COLO668 (cell line): ENCODE measurements at regions not wholly inside any gene's neighbourhood (a gene's known extent, or its start where the extent isn't known, plus 50 kb on each side); places are given as distances from the start of the nearest gene placed in this dataset.

Experiments
- DNase-seq: peaks from one replicate; lab custom pipeline; 2025; ENCODE audit not compliant: unreplicated experiment; lab: John Stamatoyannopoulos, UW

DNA sequence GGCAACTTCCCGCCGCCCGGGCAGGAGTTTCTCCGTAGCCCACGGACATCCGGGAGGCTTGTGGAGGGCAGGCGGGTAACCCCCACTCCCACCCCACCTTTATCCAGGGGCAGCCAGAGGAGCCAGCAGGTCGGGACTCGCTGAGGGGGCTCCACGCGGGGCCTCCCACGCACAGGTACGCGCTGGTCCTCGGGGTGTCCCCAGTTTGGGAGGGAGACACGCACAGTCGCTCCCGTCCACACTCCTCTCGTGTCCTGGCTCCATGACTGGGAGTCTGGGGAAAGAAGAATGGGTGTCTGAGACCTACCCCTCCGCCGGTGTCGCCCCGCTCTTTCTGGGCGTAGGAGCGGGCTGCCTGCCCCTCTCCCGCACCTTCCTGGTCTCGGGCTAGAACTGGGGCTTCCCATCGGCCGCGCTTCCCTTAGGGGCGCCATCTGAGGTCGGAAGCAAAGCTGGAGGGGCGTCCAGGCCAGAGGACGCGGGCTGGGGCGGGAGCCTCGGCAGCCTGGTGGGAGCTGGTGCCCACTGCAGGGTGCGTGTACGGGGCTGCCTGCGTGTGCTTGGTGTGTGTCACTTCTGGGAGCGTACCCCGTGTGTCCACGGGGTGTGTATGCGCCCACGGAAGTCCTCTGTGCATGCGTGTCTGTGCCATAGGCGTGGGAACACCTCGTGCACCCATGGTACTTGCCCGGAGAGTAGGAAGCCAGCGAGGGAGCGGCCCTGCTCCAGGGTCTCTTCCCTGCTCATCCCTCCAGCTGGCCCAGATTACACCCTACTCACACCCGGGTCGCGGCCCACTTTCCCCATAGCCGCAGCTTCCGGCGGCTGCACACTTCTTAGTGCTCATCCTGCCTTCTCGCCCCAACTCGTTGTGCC, 73.0 kb upstream of the LEP start:
- DNase-seq, result no peak

DNA sequence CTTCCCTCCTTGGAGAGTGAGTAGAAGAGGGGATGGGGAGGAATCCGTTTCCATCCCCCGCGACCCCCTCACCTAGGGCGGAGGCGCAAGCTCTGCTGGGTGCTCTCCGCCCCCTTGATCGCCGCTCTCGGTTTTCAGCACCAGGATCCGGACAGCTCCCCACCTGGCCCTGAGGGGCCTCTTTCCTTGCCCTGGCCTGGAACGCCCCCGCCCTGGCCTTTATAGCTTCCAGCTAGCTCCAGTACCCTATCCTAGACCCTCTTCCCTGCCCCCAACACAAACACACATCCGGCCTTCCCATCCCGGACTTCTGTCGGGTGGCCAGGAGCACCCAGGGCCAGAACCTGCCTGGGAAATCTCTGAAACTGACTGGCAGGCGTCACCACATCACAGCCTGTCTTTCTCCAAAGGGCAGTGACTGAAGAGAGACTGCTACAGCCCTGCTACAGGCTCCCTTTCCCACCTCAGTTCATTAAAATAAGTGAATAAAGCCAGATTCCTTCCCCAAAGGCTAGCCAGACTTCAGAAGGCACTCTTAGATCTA, 72.3 kb upstream of the LEP start:
- no peak for DNase-seq

DNA sequence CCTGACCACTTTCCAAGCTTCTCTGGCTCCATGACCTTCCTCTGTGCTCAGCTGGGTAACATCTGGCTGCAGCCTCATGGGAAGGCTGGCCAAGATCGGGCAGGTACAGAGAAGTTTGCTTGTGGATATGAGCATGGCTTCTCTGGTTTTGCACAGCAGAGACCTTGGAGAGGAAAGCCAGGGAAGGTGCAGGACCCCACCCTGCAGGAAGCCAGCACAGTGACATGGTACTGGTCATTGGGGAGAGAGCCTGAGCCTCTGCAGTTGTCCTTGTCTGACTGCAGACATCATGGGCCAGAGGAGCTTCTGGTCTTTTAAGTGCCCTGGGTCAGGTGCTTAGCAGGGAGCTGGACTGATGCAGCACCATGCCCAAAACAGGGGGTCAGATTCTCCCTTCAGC, 70.6 kb upstream of the LEP start:
- no peak for DNase-seq

DNA sequence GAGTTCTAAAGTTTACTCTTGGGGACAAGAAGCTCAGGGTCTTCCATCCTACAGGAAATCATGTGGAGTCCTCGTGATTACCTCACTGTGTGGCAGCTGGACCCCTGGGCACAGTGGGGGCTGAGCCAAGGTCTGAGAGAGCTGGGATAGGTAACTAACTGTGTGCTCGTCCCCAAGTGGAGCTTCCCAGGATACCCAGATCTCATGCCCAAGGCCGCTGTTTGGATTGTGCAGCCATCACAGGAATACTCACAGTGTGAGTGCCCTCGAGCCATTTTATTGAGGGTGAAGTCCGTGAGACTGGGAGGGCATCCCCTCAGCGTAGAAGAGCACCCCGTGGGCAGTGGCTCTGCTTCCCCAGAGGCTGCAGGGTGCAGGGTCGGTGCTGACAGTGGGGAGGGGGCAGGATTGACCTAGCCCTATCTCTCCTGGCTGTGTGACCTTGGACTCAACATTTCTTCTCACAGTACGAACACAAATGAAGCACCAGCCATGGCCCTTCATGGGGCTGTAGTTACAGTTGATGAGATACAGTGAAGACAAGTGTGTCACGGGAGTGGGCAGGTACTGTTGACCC, 69.6 kb upstream of the LEP start:
- DNase-seq, result no peak

DNA sequence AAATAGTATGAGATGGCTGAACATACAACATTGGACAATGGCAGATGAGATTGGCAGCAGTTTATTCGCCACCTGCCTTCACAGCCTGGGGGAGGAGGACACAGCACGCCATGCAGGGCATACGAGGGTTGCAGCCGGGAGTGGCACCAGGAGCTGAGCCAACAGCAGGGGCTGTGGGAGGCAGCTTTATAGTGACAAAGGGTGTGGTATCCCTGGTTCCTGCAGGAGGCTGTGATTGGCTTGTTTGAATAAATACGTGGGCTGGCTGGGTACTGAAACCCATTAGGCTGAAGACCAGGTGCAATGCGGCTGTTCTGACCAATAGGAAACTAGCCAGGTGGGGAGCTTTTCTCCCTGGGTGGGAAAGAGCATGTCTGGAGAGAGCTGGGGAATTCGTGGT, 68.9 kb upstream of the LEP start:
- DNase-seq, result peak; percentile 58

DNA sequence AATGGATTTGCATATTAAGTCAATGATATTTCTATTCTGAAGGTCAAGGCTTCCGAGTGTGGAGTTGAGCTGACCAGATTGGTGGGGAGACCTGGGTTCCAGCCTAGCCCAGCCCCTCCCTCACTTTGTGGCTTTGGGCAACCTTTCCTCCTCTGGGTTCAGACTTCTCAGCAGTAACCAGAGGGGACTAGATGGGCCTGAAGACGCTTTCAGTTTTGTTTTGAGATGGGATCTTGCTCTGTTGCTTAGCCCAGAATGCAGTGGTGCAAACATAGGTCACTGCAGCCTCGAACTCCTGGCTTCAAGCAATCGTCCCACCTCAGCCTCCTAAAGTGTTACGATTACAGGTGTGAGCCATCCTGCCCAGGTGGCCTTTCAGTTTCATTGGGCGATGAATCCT, 68.1 kb upstream of the LEP start:
- no peak for DNase-seq

DNA sequence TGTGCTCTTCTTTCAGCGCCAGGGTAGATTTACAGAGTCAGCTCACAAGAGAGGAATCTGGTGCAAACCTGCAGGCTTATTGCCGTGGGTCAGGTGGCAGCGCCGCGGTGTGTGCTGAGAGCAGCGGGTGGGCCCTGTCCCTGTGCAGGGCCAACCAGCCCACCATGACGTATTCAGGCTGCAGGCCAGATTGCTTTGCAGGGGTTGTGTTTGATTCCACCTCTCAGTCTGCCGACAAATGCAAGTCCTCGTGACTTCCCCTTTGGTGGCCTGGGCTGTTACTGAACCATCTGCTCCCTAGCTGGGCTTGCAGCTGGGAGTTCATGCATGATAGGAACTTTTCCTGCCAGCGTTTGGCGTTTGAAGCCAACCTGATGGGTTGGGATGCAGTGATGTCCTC, 66.7 kb upstream of the LEP start:
- no peak for DNase-seq

DNA sequence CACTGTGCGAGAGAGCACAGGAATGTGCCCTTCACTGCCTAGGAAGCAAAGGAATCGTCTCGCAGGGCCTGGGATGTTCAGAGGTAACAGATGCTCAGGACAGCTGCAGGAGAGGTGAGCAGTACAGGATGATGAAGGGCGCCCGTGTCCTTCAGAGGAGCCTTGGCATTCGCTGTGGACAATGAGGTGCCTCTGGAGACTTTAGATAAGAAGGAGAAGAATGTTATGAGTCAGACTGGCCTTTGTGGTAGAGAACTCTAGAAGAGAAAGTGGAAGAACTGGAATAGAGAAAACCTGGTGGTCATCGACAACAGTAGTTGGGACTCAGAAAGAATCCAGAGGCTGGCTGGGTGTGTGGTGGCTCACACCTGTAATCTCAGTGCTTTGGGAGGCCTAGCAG, 64.4 kb upstream of the LEP start:
- DNase-seq, result no peak

DNA sequence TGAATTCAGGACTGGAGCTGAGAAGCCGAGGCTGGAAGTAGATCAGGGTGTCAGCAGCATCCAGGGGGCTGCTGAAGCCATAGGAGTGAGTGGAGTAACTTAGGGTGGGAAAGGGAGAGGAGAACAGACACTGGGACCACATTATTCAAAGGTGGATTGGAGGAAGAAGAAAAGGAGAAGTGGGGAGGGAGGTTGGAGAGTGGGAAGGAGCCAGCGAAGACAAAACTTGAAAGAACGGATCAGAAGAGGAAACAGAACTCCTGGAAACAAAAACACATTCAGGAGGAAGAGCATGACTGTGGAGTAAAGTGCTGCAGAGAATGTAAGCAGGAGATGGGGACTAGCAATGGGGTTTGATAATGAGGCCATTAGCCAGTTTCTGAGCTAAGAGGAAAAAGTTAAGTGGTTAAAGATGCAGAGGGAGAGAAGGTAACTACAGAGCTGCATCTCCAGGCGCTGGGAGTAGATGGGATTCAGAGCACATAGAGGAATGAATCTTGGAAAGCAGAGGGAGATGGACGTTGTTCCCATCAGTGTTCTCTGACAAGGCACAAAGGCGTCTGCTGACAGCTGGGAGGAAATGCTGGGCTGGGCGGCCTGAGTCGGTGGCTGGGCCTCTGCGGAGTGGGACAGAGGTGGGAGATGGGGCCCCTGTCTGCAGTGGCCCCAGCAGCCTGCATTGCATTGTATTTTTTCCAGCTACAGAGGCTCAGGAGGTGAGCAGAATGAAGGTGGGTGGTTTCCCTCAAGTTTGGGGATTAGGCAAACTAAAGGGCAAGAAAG, 63.1 kb upstream of the LEP start:
- DNase-seq, result no peak

DNA sequence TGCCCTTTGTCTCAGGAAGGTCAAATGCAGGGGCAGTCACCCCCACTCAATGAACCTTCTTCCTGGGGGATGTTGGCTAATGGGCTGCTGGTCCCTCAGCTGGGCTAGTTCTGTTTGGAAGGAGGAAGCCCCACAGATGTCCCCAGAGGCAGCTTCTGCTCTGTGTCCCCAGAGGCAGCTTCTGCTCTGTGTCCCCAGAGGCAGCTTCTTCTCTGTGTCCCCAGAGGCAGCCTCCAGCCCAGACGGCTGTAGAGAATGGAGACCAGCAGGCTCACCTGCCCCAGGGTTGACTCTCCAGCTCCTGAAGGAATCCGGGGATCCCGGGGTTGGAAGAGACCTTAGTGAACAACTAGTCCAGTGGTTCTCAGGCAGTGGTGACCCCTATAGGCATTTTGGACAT, 62.5 kb upstream of the LEP start:
- no peak for DNase-seq

DNA sequence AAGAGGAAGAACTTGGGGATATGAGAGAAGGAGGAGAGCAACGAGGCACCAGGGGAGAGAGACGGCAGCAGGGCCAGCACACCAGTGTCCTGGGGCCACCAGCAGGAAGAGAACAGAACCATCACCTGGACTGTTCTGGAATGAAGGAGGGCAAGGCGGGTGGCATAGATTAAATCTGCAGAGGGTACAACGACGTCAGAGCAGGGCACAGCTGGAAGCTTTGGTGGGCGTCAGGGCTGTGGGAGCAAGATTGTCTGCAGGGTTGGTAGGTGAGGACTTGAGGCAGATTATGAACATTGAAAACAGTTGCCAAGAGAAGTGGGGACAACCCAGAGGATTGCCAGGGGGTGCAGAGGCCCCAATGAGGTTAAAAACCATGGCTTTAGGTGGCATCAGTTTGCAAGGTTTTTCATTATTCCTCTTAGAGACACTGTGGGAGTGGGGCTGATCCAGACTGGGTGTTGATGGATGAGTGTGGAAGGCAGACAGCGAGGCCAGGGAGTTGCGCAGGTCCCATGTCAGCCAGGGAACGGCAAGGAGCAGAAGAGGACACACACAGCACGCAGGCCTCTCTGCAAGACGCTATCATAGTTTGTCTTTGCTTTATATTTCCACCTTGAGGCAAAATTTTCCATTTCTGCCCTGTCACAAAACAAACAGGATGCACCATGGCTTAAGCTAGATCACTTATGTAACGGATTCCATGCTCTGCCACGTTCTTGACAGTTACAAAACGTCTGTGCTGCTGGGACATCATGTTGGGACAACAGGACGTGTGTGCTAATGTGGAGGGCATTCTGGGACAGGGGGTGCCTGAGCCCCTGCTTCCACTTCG, 52.5 kb upstream of the LEP start:
- no peak for DNase-seq

DNA sequence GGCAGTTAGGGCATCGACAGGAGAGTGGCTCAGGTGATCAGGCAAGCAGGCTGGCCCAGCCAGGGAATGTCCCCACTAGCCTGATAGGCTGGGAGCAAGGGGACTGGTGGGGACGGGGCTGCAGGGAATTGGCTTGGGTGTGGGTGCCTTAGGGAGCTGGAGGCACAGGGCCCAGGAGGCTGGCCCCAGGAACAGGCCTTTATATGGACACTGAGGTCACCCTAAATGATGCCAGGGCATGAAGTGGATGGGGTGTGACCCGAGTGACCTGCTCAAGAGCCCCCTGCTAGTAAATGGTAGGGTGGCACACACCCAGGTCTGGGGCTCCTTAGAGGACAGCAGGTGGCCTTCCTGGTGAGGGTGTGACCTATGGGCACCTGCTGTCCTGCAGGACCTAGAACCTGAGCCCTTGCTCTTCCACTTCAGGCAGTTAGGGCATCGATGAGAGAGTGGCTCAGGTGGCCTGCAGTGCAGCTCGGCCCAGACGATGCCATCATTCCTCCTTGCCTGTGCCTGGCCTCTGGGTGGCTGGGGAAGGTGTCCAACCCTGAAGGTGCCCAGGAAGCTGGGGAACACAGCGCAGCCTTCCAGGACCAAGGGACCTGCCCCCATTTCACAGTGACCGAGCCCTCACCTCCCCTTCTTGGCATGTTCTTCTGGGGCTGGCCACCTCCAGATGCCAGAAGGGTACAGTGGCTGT, 51.7 kb upstream of the LEP start:
- no peak for DNase-seq

DNA sequence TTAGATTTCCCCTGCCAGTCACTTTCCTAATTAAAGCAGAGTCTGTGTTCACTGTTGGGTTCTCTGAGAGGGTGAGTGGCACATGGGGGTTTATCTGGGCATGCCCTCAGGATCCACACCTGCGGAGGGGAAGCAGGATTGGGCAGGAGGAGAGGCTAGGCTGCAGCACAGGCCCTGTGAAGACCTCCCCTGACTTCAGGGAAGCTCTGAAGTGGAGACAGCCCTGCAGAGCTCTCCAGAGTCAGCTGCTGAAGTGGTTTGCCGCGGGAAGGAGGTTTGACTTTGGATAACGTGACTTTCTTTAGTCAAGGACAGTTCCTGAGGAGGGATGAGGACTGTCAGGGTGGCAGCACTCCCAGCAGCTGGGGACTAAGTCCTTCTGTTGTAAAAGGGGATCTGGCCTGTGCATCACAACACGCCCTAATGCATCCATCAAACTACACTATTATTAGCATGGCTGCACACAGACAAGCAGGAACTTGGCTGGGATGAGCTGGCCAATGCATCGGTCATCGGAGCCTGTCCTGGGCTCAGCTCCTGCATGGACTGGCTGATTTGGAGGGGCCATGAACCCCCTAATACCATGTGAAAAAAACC, 50.9 kb upstream of the LEP start:
- DNase-seq, result no peak

DNA sequence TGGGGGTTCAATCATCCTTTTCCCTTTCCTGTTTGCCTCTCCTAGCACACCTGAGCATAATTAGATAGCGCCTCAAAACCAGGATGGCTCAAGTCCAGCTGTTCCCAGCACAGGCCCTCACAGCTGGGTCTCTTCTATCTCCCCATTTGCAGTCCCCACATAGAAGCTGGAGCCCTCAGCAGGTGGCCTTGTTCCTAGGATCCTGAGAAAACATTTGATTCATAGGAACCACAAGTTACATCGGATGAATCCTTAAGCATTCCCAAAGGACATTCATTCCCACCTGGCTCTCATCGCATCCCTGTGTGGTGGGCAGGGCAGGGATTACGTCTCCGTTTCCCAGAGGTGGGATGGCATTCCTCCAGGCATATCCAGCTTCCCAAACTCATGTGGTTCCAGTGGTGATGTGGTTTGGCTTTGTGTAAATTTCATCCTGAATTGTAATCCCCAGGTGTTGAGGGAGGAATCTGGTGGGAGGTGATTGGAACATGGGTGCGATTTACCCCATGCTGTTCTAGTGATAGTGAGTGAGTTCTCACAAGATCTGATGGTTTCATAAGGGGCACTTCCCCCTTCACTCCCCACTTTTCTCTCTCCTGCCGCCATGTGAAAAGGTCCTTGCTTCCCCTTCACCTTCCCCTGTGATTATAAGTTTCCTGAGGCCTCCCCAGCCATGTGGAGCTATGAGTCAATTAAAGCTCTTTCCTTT, 49.8 kb upstream of the LEP start:
- no peak for DNase-seq
